M059J (cell line): ENCODE measurements at regions not wholly inside any gene's neighbourhood (a gene's known extent, or its start where the extent isn't known, plus 50 kb on each side); places are given as distances from the start of the nearest gene placed in this dataset.
A peak's percentile ranks its signal among the peaks of the same experiment; 100 is the strongest.

Experiments used
- DNase-seq: peaks from one replicate; pipeline ENCODE4 v3.0.0-alpha.2; 2012; ENCODE audit warnings: low read depth

- no peak for DNase-seq
These were observed 171.3 kb downstream of the SNCA start for GRCh38 chr4:89665662-89666061.

GRCh38 chr4:89664521-89664920 lies 172.4 kb downstream of the SNCA start:
- DNase-seq, result no peak

GRCh38 chr4:89661173-89661899 lies 175.6 kb downstream of the SNCA start:
- DNase-seq, result peak; percentile 84

GRCh38 chr4:89660444-89661172 lies 176.4 kb downstream of the SNCA start:
- no peak for DNase-seq

- no peak for DNase-seq
These were observed 178.3 kb downstream of the SNCA start for GRCh38 chr4:89658701-89659024.

- peak; percentile 19 for DNase-seq
These were observed 178.8 kb downstream of the SNCA start for GRCh38 chr4:89657931-89658700.

- DNase-seq, result no peak
These were observed 183.9 kb downstream of the SNCA start for GRCh38 chr4:89653012-89653411.

- no peak for DNase-seq
These were observed 191.5 kb downstream of the SNCA start for GRCh38 chr4:89645482-89645881.

GRCh38 chr4:89641367-89641687 lies 195.6 kb downstream of the SNCA start:
- no peak for DNase-seq

- DNase-seq, result no peak
These were observed 196.2 kb downstream of the SNCA start for GRCh38 chr4:89640620-89641366.

- DNase-seq, result no peak
These were observed 197.6 kb downstream of the SNCA start for GRCh38 chr4:89639395-89639794.

- DNase-seq, result no peak
These were observed 211.2 kb downstream of the SNCA start for GRCh38 chr4:89625599-89626293.

GRCh38 chr4:89619206-89619962 lies 217.6 kb downstream of the SNCA start:
- no peak for DNase-seq

GRCh38 chr4:89618151-89618550 lies 218.8 kb downstream of the SNCA start:
- no peak for DNase-seq

- DNase-seq, result no peak
These were observed 219.6 kb downstream of the SNCA start for GRCh38 chr4:89617317-89617716.

GRCh38 chr4:89616382-89616781 lies 220.6 kb downstream of the SNCA start:
- DNase-seq, result no peak

- no peak for DNase-seq
These were observed 221.9 kb downstream of the SNCA start for GRCh38 chr4:89615051-89615450.

- no peak for DNase-seq
These were observed 222.8 kb downstream of the SNCA start for GRCh38 chr4:89614155-89614554.

GRCh38 chr4:89610236-89610635 lies 226.7 kb downstream of the SNCA start:
- no peak for DNase-seq

- no peak for DNase-seq
These were observed 227.2 kb downstream of the SNCA start for GRCh38 chr4:89609756-89610155.

- no peak for DNase-seq
These were observed 232.0 kb downstream of the SNCA start for GRCh38 chr4:89604951-89605350.
